ENCODE measurements at regions not wholly inside any gene's neighbourhood (a gene's known extent, or its start where the extent isn't known, plus 50 kb on each side); places are given as distances from the start of the nearest gene placed in this dataset.
A peak's percentile ranks its signal among the peaks of the same experiment; 100 is the strongest.

GRCh38 chr22:22421392-22421791 lies 87.2 kb downstream of the ZNF280B start:
- no peak for DNase-seq

GRCh38 chr22:22422629-22423112 lies 85.9 kb downstream of the ZNF280B start:
- peak; percentile 24 to 78 for DNase-seq

GRCh38 chr22:22423681-22424080 lies 84.9 kb downstream of the ZNF280B start:
- no peak for DNase-seq

GRCh38 chr22:22424210-22424800 lies 84.2 kb downstream of the ZNF280B start:
- DNase-seq, result no peak

GRCh38 chr22:22424956-22425355 lies 83.6 kb downstream of the ZNF280B start:
- DNase-seq, result no peak

- DNase-seq, result no peak
Measured at GRCh38 chr22:22425356-22425755, 83.2 kb downstream of the ZNF280B start.

GRCh38 chr22:22425783-22426624 lies 82.5 kb downstream of the ZNF280B start:
- DNase-seq, result no peak

GRCh38 chr22:22427542-22428065 lies 80.9 kb downstream of the ZNF280B start:
- no peak for DNase-seq

GRCh38 chr22:22428222-22429098 lies 80.1 kb downstream of the ZNF280B start:
- DNase-seq, result no peak

GRCh38 chr22:22429369-22430108 lies 79.0 kb downstream of the ZNF280B start:
- no peak for DNase-seq

GRCh38 chr22:22430111-22430820 lies 78.3 kb downstream of the ZNF280B start:
- DNase-seq, result no peak

- DNase-seq, result peak; percentile 46 to 80
Measured at GRCh38 chr22:22431271-22432220, 77.0 kb downstream of the ZNF280B start.

- no peak for DNase-seq
Measured at GRCh38 chr22:22432479-22432878, 76.1 kb downstream of the ZNF280B start.

GRCh38 chr22:22432937-22433336 lies 75.6 kb downstream of the ZNF280B start:
- DNase-seq, result no peak

- no peak for DNase-seq
Measured at GRCh38 chr22:22433770-22434169, 74.8 kb downstream of the ZNF280B start.
